IMR-90 (cell line): ENCODE measurements at regions not wholly inside any gene's neighbourhood (a gene's known extent, or its start where the extent isn't known, plus 50 kb on each side); places are given as distances from the start of the nearest gene placed in this dataset.

Experiments used
- ATAC-seq: fragments of 200-7000 bp; cut with Tn5 transposase; 2 replicates; pipeline ENCODE4 v1.9.1; 2020; ENCODE audit warnings: low read depth, mild to moderate bottlenecking, moderate library complexity
- BruUV-seq: library from RNA; stranded (reverse); fragments of 400-500 nt; replicated peaks from 2 replicates; lab custom pipeline; 2021; lab: Mats Ljungman, UMichigan
- CTCF ChIA-PET: fragments of 300-600 bp; formaldehyde crosslinking; extraction: SDS; loops from one replicate; lab custom pipeline; 2021; ENCODE audit warnings: antibody characterized with exemption; lab: Yijun Ruan, JAX
- POLR2A ChIA-PET: fragments of 300-600 bp; sonication (Branson Sonifier 250); formaldehyde crosslinking; loops from one replicate; lab custom pipeline; 2022; ENCODE audit warnings: antibody characterized with exemption; ENCODE audit not compliant: unreplicated experiment; lab: Charles Lee
- DNase-seq: peaks from one replicate; pipeline ENCODE4 v3.0.0; 2013
- H2AFZ ChIP-seq: replicated peaks from 2 replicates; pipeline ENCODE3; 2013; ENCODE audit warnings: low read length, mild to moderate bottlenecking; ENCODE audit not compliant: poor library complexity
- H2AK5ac ChIP-seq: 2 replicates; pipeline ENCODE4 v1.6.1; 2013; ENCODE audit warnings: low read depth, low read length, inconsistent platforms
- H2AK9ac ChIP-seq: replicated peaks from 2 replicates; pipeline ENCODE3; 2013; ENCODE audit warnings: mild to moderate bottlenecking, low read depth, low read length, moderate library complexity; ENCODE audit not compliant: poor library complexity
- H2BK120ac ChIP-seq: 2 replicates; pipeline ENCODE4 v1.6.1; 2013; ENCODE audit warnings: low read depth, low read length, inconsistent platforms
- H2BK15ac ChIP-seq: 3 replicates; pipeline ENCODE4 v1.6.1; 2013; ENCODE audit warnings: low read depth, low read length, inconsistent platforms
- H2BK20ac ChIP-seq: 2 replicates; pipeline ENCODE4 v1.6.1; 2013; ENCODE audit warnings: low read depth, mild to moderate bottlenecking, inconsistent platforms, low read length, moderate library complexity
- H2BK5ac ChIP-seq: 2 replicates; pipeline ENCODE4 v1.6.1; 2013; ENCODE audit warnings: mild to moderate bottlenecking, low read depth, low read length, inconsistent platforms; ENCODE audit not compliant: poor library complexity, severe bottlenecking
- H3K14ac ChIP-seq: replicated peaks from 2 replicates; pipeline ENCODE4 v1.6.1; 2013; ENCODE audit warnings: low read depth, low read length, inconsistent platforms
- H3K18ac ChIP-seq: 2 replicates; pipeline ENCODE4 v1.6.1; 2013; ENCODE audit warnings: low read depth, low read length, control low read depth
- H3K23ac ChIP-seq: 2 replicates; pipeline ENCODE4 v1.6.1; 2013; ENCODE audit warnings: low read depth, low read length, inconsistent platforms
- H3K27ac ChIP-seq: 2 replicates; pipeline ENCODE4 v1.5.1; 2013; ENCODE audit warnings: mild to moderate bottlenecking, control low read depth, low read length; ENCODE audit not compliant: insufficient read depth
- H3K27me3 ChIP-seq: 2 replicates; pipeline ENCODE4 v1.6.1; 2013; ENCODE audit warnings: low read length; ENCODE audit not compliant: control insufficient read depth, insufficient read depth
- H3K36me3 ChIP-seq: 2 replicates; pipeline ENCODE4 v1.6.1; 2013; ENCODE audit warnings: low read length, mixed read lengths; ENCODE audit not compliant: control insufficient read depth, insufficient read depth
- H3K4ac ChIP-seq: 2 replicates; pipeline ENCODE4 v1.6.1; 2013; ENCODE audit warnings: low read depth, low read length, inconsistent platforms
- H3K4me1 ChIP-seq: 2 replicates; pipeline ENCODE4 v1.6.1; 2013; ENCODE audit warnings: low read length, mixed read lengths; ENCODE audit not compliant: control insufficient read depth, insufficient read depth
- H3K4me2 ChIP-seq: 2 replicates; pipeline ENCODE4 v1.6.1; 2013; ENCODE audit warnings: low read depth, mild to moderate bottlenecking, control low read depth, low read length, moderate library complexity
- H3K4me3 ChIP-seq: 2 replicates; pipeline ENCODE4 v1.5.1; 2013; ENCODE audit warnings: low read depth, mild to moderate bottlenecking, control low read depth, low read length, moderate library complexity; ENCODE audit not compliant: insufficient read depth
- H3K56ac ChIP-seq: 2 replicates; pipeline ENCODE4 v1.6.1; 2013; ENCODE audit warnings: low read length, inconsistent platforms; ENCODE audit not compliant: insufficient read depth; ENCODE audit errors: extremely low read depth
- H3K79me1 ChIP-seq, 2 experiments: 2 replicates each; pipeline ENCODE4 v1.6.1; 2013; ENCODE audit warnings: low read length in 2 of 2, inconsistent platforms in 1 of 2, low read depth in 1 of 2
- H3K9ac ChIP-seq: 2 replicates; pipeline ENCODE4 v1.6.1; 2013; ENCODE audit warnings: low read depth, low read length, control low read depth
- H3K9me1 ChIP-seq: 2 replicates; pipeline ENCODE4 v1.6.1; 2013; ENCODE audit warnings: low read length, inconsistent platforms; ENCODE audit not compliant: insufficient read depth
- H3K9me3 ChIP-seq: 2 replicates; pipeline ENCODE4 v1.6.1; 2013; ENCODE audit warnings: low read length; ENCODE audit not compliant: control insufficient read depth, insufficient read depth
- H4K20me1 ChIP-seq: 2 replicates; pipeline ENCODE4 v1.6.1; 2013; ENCODE audit warnings: low read length, inconsistent platforms; ENCODE audit not compliant: insufficient read depth
- H4K5ac ChIP-seq: 2 replicates; pipeline ENCODE4 v1.6.1; 2013; ENCODE audit warnings: mild to moderate bottlenecking, low read depth, low read length, control low read depth
- H4K8ac ChIP-seq, 2 experiments: 2 replicates each; pipeline ENCODE4 v1.6.1; 2013; ENCODE audit warnings: low read depth in 2 of 2, low read length in 2 of 2, control low read depth in 1 of 2, inconsistent platforms in 1 of 2
- H4K91ac ChIP-seq: 2 replicates; pipeline ENCODE4 v1.6.1; 2013; ENCODE audit warnings: low read depth, low read length, inconsistent platforms; ENCODE audit not compliant: insufficient read depth
- BHLHE40 ChIP-seq: fragments of 150-350 bp; IDR thresholded peaks from 2 replicates; pipeline ENCODE4 v1.6.1; 2016; ENCODE audit warnings: mild to moderate bottlenecking, low read depth, low read length
- CEBPB ChIP-seq: IDR thresholded peaks from 2 replicates; pipeline ENCODE4 v1.6.1; 2012; ENCODE audit warnings: low read depth, low read length, improper control_type of control experiment
- CHD1 ChIP-seq: IDR thresholded peaks from 2 replicates; pipeline ENCODE4 v1.6.1; 2012; ENCODE audit warnings: low read depth, low read length, improper control_type of control experiment
- FOS ChIP-seq: fragments of 150-350 bp; IDR thresholded peaks from 2 replicates; pipeline ENCODE4 v1.6.1; 2016; ENCODE audit warnings: low read depth, low read length
- MAZ ChIP-seq: IDR thresholded peaks from 2 replicates; pipeline ENCODE4 v1.6.1; 2012; ENCODE audit warnings: low read depth, mild to moderate bottlenecking, low read length, improper control_type of control experiment, moderate library complexity, borderline replicate concordance
- MXI1 ChIP-seq: IDR thresholded peaks from 2 replicates; pipeline ENCODE4 v1.6.1; 2012; ENCODE audit warnings: low read depth, mild to moderate bottlenecking, low read length, moderate library complexity, borderline replicate concordance
- NFE2L2 ChIP-seq: fragments of 150-350 bp; IDR thresholded peaks from 2 replicates; pipeline ENCODE4 v1.6.1; 2016; ENCODE audit warnings: low read depth, mild to moderate bottlenecking, low read length
- RFX5 ChIP-seq: IDR thresholded peaks from 2 replicates; pipeline ENCODE4 v1.8.0; 2012; ENCODE audit warnings: low read depth, mild to moderate bottlenecking, low read length, moderate library complexity
- SMC3 ChIP-seq: fragments of 150-350 bp; IDR thresholded peaks from 2 replicates; pipeline ENCODE4 v1.6.1; 2016; ENCODE audit warnings: low read depth, mild to moderate bottlenecking, antibody characterized with exemption, low read length, moderate library complexity
- WGBS, 2 experiments: methylation state at CpG; one replicate each; pipeline versions ENCODE4 v1.1.5 to v1.1.7; 2013; ENCODE audit warnings: missing lambda C conversion rate in 2 of 2; ENCODE audit not compliant: insufficient read length in 1 of 2; ENCODE audit errors: extremely low coverage in 2 of 2; 5-methylcytosine and 5-hydroxymethylcytosine counted together
- dilution Hi-C: fragments of 300-500 bp; cut with HindIII; formaldehyde crosslinking; loops from one replicate; pipeline ENCODE4 v1.14.3; 2018; ENCODE audit warnings: low sequenced_read_pairs; ENCODE audit not compliant: unreplicated experiment
- in situ Hi-C: fragments of 300-500 bp; cut with MboI; formaldehyde crosslinking; loops from 3 replicates; pipeline ENCODE4 v1.14.3; 2019; ENCODE audit warnings: low sequenced_read_pairs, inconsistent platforms, mixed read lengths
- intact Hi-C: fragments of 100-400 bp; cut with micrococcal nuclease; formaldehyde crosslinking; loops from 2 replicates; pipeline ENCODE4 v1.10.0; 2022
- TF ChIP-seq, protein P1 (sequence below): fragments of 150-350 bp; IDR thresholded peaks from 2 replicates; pipeline ENCODE4 v1.6.1; 2016; ENCODE audit warnings: low read depth, mild to moderate bottlenecking, low read length, moderate library complexity, borderline replicate concordance
- TF ChIP-seq, protein P2 (sequence below): fragments of 150-350 bp; IDR thresholded peaks from 2 replicates; pipeline ENCODE4 v1.6.1; 2017; ENCODE audit warnings: mild to moderate bottlenecking, antibody characterized with exemption, low read length, low read depth
- TF ChIP-seq, protein P3 (sequence below): conservative IDR thresholded peaks from 2 replicates; pipeline ENCODE4 v1.5.1; 2012; ENCODE audit warnings: mild to moderate bottlenecking, low read depth, low read length, improper control_type of control experiment

DNA sequence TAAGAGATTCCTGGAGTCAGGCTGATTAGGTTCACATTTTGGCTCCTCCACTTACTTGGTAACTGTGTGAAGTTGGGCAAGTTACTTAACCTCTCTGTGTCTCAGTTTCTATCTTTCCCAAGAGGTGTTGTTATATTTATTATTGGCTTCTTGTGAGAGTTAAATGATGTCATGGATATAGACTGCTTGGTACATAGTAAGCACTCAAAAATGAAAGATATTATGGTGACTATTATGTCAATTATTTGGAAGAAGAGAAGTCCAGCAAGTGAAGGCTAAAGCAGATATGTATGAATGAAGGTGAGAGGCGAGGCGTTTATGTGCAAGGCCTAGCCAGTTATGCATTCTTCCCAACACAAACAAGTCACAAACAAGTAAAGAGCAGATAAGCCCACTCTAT lies 417.4 kb downstream of the TSN start:
- no peaks in the 10 kb centered on the region for H4K20me1 ChIP-seq
- H3K9me3 ChIP-seq: no peaks in the 10 kb centered on the region; the same call in 1 of the 2 replicates
- ChIA-PET POLR2A (no interaction called here), CTCF (no interaction called here)
- in situ Hi-C loops: no loop called here
- H3K14ac ChIP-seq: no peak overlapping the region
- no peak overlapping the region for H3K9ac ChIP-seq
- H2AK5ac ChIP-seq: no peak overlapping the region
- no peaks in the 10 kb centered on the region for H3K4me1 ChIP-seq
- intact Hi-C loops: no loop called here
- H3K36me3 ChIP-seq: no peaks in the 10 kb centered on the region
- no peak overlapping the region for H3K4ac ChIP-seq
- no peak overlapping the region for H3K18ac ChIP-seq
- no peak overlapping the region for H2BK15ac ChIP-seq
- H3K23ac ChIP-seq: no peak overlapping the region
- no peak overlapping the region for H3K4me3 ChIP-seq
- ATAC-seq (no peak), DNase-seq (no peak)
- H2BK5ac ChIP-seq: no peak overlapping the region
- H4K5ac ChIP-seq: no peak overlapping the region
- H3K56ac ChIP-seq: no peak overlapping the region
- no CpG with 5 or more reads among the region's 2 CpGs for WGBS, 2 experiments
- TF ChIP-seq FOS: no peak
- no peak for TF ChIP-seq NFE2L2
- no peak for TF ChIP-seq CHD1
- no peak for TF ChIP-seq MXI1
- TF ChIP-seq, protein P1, sequence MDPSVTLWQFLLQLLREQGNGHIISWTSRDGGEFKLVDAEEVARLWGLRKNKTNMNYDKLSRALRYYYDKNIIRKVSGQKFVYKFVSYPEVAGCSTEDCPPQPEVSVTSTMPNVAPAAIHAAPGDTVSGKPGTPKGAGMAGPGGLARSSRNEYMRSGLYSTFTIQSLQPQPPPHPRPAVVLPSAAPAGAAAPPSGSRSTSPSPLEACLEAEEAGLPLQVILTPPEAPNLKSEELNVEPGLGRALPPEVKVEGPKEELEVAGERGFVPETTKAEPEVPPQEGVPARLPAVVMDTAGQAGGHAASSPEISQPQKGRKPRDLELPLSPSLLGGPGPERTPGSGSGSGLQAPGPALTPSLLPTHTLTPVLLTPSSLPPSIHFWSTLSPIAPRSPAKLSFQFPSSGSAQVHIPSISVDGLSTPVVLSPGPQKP: no peak
- TF ChIP-seq MAZ: no peak
- TF ChIP-seq, protein P2, sequence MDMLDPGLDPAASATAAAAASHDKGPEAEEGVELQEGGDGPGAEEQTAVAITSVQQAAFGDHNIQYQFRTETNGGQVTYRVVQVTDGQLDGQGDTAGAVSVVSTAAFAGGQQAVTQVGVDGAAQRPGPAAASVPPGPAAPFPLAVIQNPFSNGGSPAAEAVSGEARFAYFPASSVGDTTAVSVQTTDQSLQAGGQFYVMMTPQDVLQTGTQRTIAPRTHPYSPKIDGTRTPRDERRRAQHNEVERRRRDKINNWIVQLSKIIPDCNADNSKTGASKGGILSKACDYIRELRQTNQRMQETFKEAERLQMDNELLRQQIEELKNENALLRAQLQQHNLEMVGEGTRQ: no peak
- no peak for TF ChIP-seq RFX5
- no peak for TF ChIP-seq CEBPB
- TF ChIP-seq SMC3: no peak
- TF ChIP-seq, protein P3, sequence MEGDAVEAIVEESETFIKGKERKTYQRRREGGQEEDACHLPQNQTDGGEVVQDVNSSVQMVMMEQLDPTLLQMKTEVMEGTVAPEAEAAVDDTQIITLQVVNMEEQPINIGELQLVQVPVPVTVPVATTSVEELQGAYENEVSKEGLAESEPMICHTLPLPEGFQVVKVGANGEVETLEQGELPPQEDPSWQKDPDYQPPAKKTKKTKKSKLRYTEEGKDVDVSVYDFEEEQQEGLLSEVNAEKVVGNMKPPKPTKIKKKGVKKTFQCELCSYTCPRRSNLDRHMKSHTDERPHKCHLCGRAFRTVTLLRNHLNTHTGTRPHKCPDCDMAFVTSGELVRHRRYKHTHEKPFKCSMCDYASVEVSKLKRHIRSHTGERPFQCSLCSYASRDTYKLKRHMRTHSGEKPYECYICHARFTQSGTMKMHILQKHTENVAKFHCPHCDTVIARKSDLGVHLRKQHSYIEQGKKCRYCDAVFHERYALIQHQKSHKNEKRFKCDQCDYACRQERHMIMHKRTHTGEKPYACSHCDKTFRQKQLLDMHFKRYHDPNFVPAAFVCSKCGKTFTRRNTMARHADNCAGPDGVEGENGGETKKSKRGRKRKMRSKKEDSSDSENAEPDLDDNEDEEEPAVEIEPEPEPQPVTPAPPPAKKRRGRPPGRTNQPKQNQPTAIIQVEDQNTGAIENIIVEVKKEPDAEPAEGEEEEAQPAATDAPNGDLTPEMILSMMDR: no peak
- TF ChIP-seq BHLHE40: no peak
- BruUV-seq: no TSS peak
- no peaks in the 10 kb centered on the region for H3K27me3 ChIP-seq
- H2BK20ac ChIP-seq: no peak overlapping the region
- no peak overlapping the region for H4K91ac ChIP-seq
- H3K9me1 ChIP-seq: no peaks in the 10 kb centered on the region
- no peak overlapping the region for H2BK120ac ChIP-seq
- no peak overlapping the region for H2AFZ ChIP-seq
- no peaks in the 10 kb centered on the region for H3K79me1 ChIP-seq
- dilution Hi-C loops: no loop called here
- H3K27ac ChIP-seq: no peak overlapping the region
- H3K4me2 ChIP-seq: no peak overlapping the region
- no peak overlapping the region for H4K8ac ChIP-seq
- no peak overlapping the region for H2AK9ac ChIP-seq
